ENCODE measurements at regions not wholly inside any gene's neighbourhood (a gene's known extent, or its start where the extent isn't known, plus 50 kb on each side); places are given as distances from the start of the nearest gene placed in this dataset.

DNA sequence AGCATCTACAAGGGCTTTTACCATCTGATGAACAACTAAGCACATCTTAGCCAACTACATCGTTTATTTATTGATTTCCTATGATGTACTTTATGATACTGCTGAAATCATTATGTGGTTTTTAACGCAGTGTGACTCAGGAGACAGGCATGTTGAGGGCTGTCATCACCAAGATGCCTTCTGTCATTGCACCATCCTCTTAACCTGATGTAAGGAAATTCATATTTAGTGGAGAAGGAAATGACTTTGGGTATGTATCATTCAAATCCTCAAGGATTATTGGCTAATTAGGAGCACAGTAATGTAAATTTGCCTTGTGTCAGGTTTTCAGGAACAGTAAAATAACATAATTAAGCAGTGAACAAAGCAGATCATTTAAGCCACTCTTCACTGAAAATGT lies 138.5 kb upstream of the MGMT start:
- H3K4me2 ChIP-seq = no peak overlapping the region
- H3K79me2 ChIP-seq (ENCODE audit: low read depth) = no peaks in the 10 kb centered on the region
- Mint-ChIP-seq H3K27me3 (ENCODE audit: insufficient read depth, low read depth) (no peaks in the 10 kb centered on the region), H3K4me1 (peaks cover 11% of the 10 kb centered on the region), H3K4me3 (no peak overlapping the region), H3K9me3 (peaks cover 2% of the 10 kb centered on the region), H3K27ac (no peak overlapping the region), H3K36me3 (no peaks in the 10 kb centered on the region)
- no peaks in the 10 kb centered on the region for H3K27me3 ChIP-seq
- peaks cover 3% of the 10 kb centered on the region for H3K4me1 ChIP-seq
- no peaks in the 10 kb centered on the region for H3K9me3 ChIP-seq (ENCODE audit: low read depth)
- TF ChIP-seq EZH2 (IDR thresholded peaks at IDR 0.05) = no peak
- TF ChIP-seq EZH2phosphoT487 (IDR thresholded peaks at IDR 0.05) = no peak
- no peak for TF ChIP-seq CTCF (IDR thresholded peaks at IDR 0.05)
- H2AFZ ChIP-seq (replicated peaks) = no peak overlapping the region
- H3K4me3 ChIP-seq = no peak overlapping the region
- DNase-seq (ENCODE audit: low spot score) = no peak
- H4K20me1 ChIP-seq (ENCODE audit: low read depth) = no peaks in the 10 kb centered on the region
- no peak overlapping the region for H3K27ac ChIP-seq
- H3K36me3 ChIP-seq = no peaks in the 10 kb centered on the region
- H3K9ac ChIP-seq = no peak overlapping the region
- H3F3A ChIP-seq (ENCODE audit: low read depth) = no peaks in the 10 kb centered on the region

- Histone ChIP-seq H2AFZ (replicated peaks) (no peak overlapping the region), H4K20me1 (ENCODE audit: low read depth) (no peaks in the 10 kb centered on the region), H3F3A (ENCODE audit: low read depth) (no peaks in the 10 kb centered on the region), H3K79me2 (ENCODE audit: low read depth) (no peaks in the 10 kb centered on the region), H3K27ac (no peak overlapping the region), H3K27me3 (no peaks in the 10 kb centered on the region), H3K36me3 (no peaks in the 10 kb centered on the region), H3K9ac (no peak overlapping the region), H3K4me1 (peaks cover 2% of the 10 kb centered on the region), H3K4me2 (no peak overlapping the region), H3K9me3 (ENCODE audit: low read depth) (no peaks in the 10 kb centered on the region), H3K4me3 (no peak overlapping the region)
- Mint-ChIP-seq H3K36me3 (no peaks in the 10 kb centered on the region), H3K27me3 (ENCODE audit: insufficient read depth, low read depth) (no peaks in the 10 kb centered on the region), H3K27ac (no peak overlapping the region), H3K4me1 (peaks cover 9% of the 10 kb centered on the region), H3K4me3 (no peak overlapping the region), H3K9me3 (peaks cover 2% of the 10 kb centered on the region)
- TF ChIP-seq CTCF (IDR thresholded peaks at IDR 0.05) (no peak), EZH2phosphoT487 (IDR thresholded peaks at IDR 0.05) (no peak), EZH2 (IDR thresholded peaks at IDR 0.05) (no peak)
- no peak for DNase-seq (ENCODE audit: low spot score)
Measured at GRCh38 chr10:129329385-129330055, 137.5 kb upstream of the MGMT start.

DNA sequence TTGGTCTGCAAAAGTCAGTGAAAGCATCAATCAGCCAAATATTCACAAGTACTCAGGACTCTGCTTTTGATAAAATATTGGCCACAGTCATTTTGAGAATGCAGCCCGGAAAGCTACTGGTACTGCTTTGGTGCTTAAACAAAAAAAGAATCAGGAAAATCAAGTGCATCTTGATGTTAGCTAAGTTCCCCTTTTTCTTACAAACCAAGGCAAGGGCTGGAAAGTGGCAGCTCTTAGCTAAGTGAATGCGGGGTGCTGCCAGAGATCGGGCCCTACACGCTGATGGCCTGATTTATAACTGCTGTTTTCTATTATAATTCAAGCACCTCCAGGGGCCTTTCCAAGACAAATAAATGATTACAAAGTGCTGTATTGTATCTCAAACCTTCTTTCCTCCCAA lies 136.8 kb upstream of the MGMT start:
- Mint-ChIP-seq H3K36me3 (no peaks in the 10 kb centered on the region), H3K4me3 (no peak overlapping the region), H3K4me1 (peaks cover 9% of the 10 kb centered on the region), H3K27ac (no peak overlapping the region), H3K9me3 (peaks cover 2% of the 10 kb centered on the region), H3K27me3 (ENCODE audit: insufficient read depth, low read depth) (no peaks in the 10 kb centered on the region)
- Histone ChIP-seq H3K27me3 (no peaks in the 10 kb centered on the region), H3F3A (ENCODE audit: low read depth) (no peaks in the 10 kb centered on the region), H3K4me3 (no peak overlapping the region), H3K27ac (no peak overlapping the region), H3K4me2 (no peak overlapping the region), H3K4me1 (peaks cover 2% of the 10 kb centered on the region), H3K9me3 (ENCODE audit: low read depth) (no peaks in the 10 kb centered on the region), H2AFZ (replicated peaks) (no peak overlapping the region), H4K20me1 (ENCODE audit: low read depth) (no peaks in the 10 kb centered on the region), H3K9ac (no peak overlapping the region), H3K79me2 (ENCODE audit: low read depth) (no peaks in the 10 kb centered on the region), H3K36me3 (no peaks in the 10 kb centered on the region)
- no peak for DNase-seq (ENCODE audit: low spot score)
- TF ChIP-seq EZH2 (IDR thresholded peaks at IDR 0.05) (no peak), EZH2phosphoT487 (IDR thresholded peaks at IDR 0.05) (no peak), CTCF (IDR thresholded peaks at IDR 0.05) (no peak)
